Central memory CD8-positive, alpha-beta T cell (primary cell): ENCODE measurements at regions not wholly inside any gene's neighbourhood (a gene's known extent, or its start where the extent isn't known, plus 50 kb on each side); places are given as distances from the start of the nearest gene placed in this dataset.

Experiments used
- ATAC-seq: fragments of 150-1000 bp; cut with Tn5 transposase; replicated peaks from 2 replicates; pipeline ENCODE4 v1.10.0; 2022; ENCODE audit warnings: mild to moderate bottlenecking, moderate FRiP score, moderate number of reproducible peaks; ENCODE audit not compliant: poor library complexity, severe bottlenecking; ENCODE audit errors: extremely low read depth
- DNase-seq, 2 donors: peaks; one replicate each; pipeline ENCODE4 v3.0.0; 2021; ENCODE audit warnings: low spot score in 2 of 2
- H3K27ac Mint-ChIP-seq: one replicate; pipeline ENCODE4 v1.8.0; 2022; ENCODE audit warnings: low read depth, mild to moderate bottlenecking, moderate library complexity, mixed read lengths
- H3K27me3 Mint-ChIP-seq: one replicate; pipeline ENCODE4 v1.8.0; 2022; ENCODE audit warnings: mixed read lengths
- H3K36me3 Mint-ChIP-seq: one replicate; pipeline ENCODE4 v1.8.0; 2022; ENCODE audit warnings: mild to moderate bottlenecking, moderate library complexity, mixed read lengths; ENCODE audit not compliant: insufficient read depth
- H3K4me1 Mint-ChIP-seq: one replicate; pipeline ENCODE4 v1.8.0; 2022; ENCODE audit warnings: mixed read lengths
- H3K4me3 Mint-ChIP-seq: one replicate; pipeline ENCODE4 v1.8.0; 2022; ENCODE audit warnings: mild to moderate bottlenecking, moderate library complexity, mixed read lengths
- H3K9me3 Mint-ChIP-seq: one replicate; pipeline ENCODE4 v1.8.0; 2022; ENCODE audit warnings: mixed read lengths

DNA sequence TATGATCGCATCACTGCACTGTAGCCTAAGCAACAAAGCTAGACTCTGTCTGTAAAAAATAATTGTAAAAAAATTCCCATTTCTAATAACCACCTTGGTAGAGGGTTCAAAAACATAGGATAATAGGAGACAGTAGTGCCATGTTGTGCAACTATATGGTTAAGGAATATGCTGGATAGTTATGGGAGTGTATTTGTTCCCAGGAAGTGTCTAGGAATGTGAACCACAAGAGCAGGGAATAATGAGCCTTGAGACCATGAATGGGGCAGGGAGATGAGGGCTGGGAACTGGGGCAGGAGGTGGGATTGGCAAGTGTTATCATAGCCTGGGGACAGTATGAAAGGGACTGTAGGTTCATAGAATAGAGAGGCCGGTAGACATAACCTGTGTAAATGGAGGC is 50.4 kb downstream of the RUSC2 start:
- Mint-ChIP-seq H3K9me3 (no peaks in the 10 kb centered on the region), H3K36me3 (no peaks in the 10 kb centered on the region), H3K27ac (no peak overlapping the region), H3K4me1 (no peaks in the 10 kb centered on the region), H3K4me3 (no peak overlapping the region), H3K27me3 (peaks cover 72% of the 10 kb centered on the region)
- DNase-seq (no peak), ATAC-seq (no peak)

DNA sequence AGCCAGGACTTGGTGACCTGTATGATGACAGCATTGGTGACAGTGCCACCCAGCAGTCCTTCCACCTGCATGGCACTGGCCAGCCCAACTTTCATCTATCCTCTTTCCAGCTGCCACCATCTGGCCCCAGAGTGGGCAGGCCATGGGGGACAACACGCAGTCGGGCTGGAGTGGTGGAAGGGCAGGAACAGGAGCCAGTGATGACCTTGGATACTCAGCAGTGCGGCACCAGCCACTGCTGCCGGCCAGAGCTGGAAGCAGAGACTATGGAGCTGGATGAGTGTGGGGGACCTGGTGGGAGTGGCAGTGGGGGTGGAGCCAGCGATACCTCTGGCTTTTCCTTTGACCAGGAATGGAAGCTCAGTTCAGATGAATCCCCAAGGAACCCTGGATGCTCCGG is 56.9 kb downstream of the RUSC2 start:
- ATAC-seq (no peak), DNase-seq (no peak)
- no peaks in the 10 kb centered on the region for H3K9me3 Mint-ChIP-seq
- peak overlapping the region; percentile 27 for H3K27ac Mint-ChIP-seq
- H3K36me3 Mint-ChIP-seq = no peaks in the 10 kb centered on the region
- H3K4me3 Mint-ChIP-seq = no peak overlapping the region
- H3K4me1 Mint-ChIP-seq = no peaks in the 10 kb centered on the region
- peaks cover 52% of the 10 kb centered on the region for H3K27me3 Mint-ChIP-seq

DNA sequence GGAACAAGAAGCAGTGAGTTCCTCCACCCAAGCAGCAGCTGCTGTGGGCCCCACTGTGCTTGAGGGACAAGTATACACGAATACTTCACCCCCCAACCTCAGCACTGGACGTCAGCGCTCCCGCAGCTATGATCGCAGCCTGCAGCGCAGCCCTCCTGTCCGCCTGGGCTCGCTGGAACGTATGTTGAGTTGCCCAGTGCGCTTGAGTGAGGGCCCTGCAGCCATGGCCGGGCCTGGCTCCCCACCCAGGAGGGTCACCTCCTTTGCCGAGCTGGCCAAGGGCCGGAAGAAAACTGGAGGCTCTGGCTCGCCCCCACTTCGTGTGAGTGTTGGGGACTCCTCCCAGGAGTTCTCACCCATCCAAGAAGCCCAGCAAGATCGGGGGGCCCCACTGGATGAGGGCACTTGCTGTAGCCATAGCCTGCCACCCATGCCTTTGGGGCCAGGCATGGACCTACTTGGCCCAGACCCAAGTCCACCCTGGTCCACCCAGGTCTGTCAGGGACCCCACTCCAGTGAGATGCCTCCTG is 57.1 kb upstream of the TESK1 start:
- H3K27me3 Mint-ChIP-seq = peaks cover 52% of the 10 kb centered on the region
- no peak for ATAC-seq
- no peaks in the 10 kb centered on the region for H3K4me1 Mint-ChIP-seq
- H3K4me3 Mint-ChIP-seq = no peak overlapping the region
- H3K27ac Mint-ChIP-seq = no peak overlapping the region
- H3K9me3 Mint-ChIP-seq = no peaks in the 10 kb centered on the region
- no peaks in the 10 kb centered on the region for H3K36me3 Mint-ChIP-seq
- no peak for DNase-seq

DNA sequence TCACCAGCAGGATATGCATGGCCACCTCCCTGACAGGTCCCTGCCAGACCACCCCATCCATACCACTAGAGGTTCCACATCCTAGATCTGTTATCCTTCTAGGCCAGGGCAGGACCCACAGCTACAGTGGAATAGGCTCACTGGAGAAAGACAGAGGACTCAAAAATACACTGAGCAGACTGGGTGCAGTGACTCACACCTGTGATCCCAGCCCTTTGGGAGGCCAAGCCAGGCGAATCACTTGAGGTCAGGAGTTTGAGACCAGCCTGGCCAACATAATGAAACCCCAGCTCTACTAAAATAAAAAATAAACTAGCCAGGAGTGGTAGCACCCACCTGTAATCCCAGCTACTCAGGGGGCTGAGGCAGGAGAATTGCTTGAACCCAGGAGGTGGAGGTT is 56.5 kb upstream of the TESK1 start:
- Mint-ChIP-seq H3K27me3 (peaks cover 52% of the 10 kb centered on the region), H3K4me1 (no peaks in the 10 kb centered on the region), H3K36me3 (no peaks in the 10 kb centered on the region), H3K4me3 (no peak overlapping the region), H3K27ac (no peak overlapping the region), H3K9me3 (no peaks in the 10 kb centered on the region)
- no peak for ATAC-seq
- DNase-seq = no peak

DNA sequence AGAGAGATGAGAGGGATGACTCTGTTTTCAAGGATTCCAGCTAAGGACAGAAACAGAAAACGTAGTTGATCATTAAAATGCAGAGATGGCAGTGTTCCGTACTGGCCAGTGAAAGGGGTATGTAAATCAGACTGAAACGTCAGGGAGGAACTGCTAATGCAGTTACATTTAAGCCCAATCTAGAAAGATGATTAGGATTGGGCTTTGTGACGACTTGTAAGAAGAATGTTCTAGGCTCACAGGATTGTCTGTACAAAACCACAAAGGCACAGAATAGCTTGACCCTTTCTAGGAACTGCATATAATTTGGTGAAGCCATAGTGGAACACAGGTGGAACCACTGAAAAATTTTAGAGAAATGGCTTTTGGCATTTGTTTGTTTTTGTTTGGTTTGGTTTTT is 55.6 kb upstream of the TESK1 start:
- no peak for DNase-seq
- H3K36me3 Mint-ChIP-seq = no peaks in the 10 kb centered on the region
- ATAC-seq = no peak
- peaks cover 48% of the 10 kb centered on the region for H3K27me3 Mint-ChIP-seq
- no peak overlapping the region for H3K4me3 Mint-ChIP-seq
- H3K27ac Mint-ChIP-seq = no peak overlapping the region
- no peaks in the 10 kb centered on the region for H3K9me3 Mint-ChIP-seq
- no peaks in the 10 kb centered on the region for H3K4me1 Mint-ChIP-seq

DNA sequence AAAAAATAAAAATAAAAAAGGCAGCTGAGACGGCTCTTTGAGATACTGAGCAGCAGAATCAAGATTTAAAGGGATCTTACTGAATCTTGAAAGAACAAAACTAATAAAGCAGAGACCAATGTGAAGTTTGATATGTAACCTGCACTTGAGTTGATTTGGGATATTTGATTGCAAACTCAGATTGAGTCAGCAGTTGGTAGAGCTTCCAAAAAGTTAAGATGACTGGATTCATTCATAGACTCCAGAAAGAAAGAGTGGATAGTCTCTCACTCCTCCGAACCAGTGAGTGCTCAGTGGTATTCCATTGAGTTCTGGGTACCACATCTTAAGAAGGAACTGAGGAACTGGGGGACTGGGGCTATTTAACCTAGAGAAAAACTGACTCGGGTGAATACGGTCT is 52.7 kb upstream of the TESK1 start:
- Mint-ChIP-seq H3K4me1 (no peaks in the 10 kb centered on the region), H3K27ac (no peak overlapping the region), H3K36me3 (no peaks in the 10 kb centered on the region), H3K27me3 (peaks cover 26% of the 10 kb centered on the region), H3K4me3 (no peak overlapping the region), H3K9me3 (no peaks in the 10 kb centered on the region)
- ATAC-seq (no peak), DNase-seq (no peak)

DNA sequence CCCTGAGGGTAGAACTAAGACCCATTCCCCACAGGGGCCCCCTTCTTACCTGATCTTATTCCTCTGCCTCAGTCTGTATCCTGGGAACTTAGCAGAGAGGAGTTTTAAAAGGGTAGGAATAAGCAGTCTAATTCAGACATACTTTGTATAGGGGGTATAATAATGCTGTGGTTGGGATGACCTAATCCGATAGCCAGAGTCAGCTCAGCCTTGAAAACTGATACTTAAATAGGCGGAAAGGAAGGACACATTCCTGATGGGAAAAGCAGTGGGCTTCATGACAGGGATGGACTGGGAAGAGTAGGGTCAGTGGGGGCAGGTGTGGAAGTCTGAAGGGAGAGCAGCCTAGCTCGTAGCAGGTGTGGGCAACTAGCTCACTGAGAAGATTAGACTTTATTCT is 52.2 kb upstream of the TESK1 start:
- ATAC-seq (no peak), DNase-seq (no peak)
- Mint-ChIP-seq H3K27ac (no peak overlapping the region), H3K9me3 (no peaks in the 10 kb centered on the region), H3K4me1 (no peaks in the 10 kb centered on the region), H3K36me3 (no peaks in the 10 kb centered on the region), H3K27me3 (peaks cover 23% of the 10 kb centered on the region), H3K4me3 (no peak overlapping the region)

DNA sequence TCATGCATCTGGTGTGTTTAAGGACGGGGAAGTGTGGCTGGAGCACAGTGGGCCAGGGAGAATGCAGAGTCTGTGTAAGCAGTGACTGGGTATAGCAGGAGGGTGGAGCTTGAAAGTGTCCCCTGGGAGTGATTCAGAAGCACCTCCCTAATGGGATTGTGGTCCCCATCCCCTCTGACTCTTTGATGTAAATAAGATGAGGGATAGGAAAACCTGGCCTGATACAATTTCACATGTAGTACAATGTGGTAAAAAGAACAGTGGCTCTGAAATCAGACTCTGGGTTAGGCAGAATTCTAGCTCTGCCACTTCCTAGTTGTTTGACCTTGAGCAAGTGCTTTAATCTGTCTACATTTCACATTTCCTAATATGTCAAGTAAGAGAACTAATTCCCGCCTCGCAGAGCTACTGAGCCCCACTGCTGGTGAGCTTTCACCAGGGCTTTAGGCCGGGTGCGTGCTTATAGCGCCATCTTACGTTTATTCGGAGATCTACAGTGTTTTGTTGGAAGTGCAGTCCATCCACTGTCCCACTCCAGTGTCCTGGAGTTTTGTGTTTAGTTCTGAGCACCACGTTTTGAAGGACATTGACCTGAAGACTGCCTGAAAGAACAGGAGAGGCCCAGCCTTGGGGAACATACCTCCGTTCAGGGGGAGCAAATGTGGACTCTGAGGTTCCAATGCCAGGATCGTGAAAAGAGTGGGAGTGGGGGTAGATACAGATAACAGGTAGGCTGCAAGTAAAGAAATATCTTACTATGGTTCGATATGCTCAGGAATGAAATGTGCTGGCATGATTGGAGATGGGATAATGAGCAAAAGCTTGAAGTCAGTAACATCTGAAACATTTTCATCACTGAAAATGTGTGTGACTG is 51.2 kb upstream of the TESK1 start:
- no peak for DNase-seq

DNA sequence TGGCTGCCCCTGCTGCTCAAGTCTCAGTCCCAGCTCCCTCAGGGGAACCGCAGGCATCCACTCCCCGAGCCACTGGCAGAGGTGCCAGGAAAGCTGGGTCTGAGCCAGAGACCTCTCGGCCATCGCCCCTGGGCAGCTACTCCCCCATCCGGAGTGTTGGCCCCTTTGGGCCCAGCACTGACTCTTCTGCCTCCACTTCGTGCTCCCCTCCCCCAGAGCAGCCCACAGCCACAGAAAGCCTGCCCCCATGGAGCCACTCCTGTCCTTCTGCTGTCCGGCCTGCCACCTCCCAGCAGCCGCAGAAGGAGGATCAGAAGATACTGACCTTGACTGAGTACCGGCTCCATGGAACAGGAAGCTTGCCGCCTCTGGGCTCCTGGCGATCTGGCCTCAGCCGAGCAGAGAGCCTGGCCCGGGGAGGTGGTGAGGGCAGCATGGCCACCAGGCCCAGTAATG is 49.8 kb upstream of the TESK1 start:
- H3K36me3 Mint-ChIP-seq = no peaks in the 10 kb centered on the region
- DNase-seq = no peak
- H3K27me3 Mint-ChIP-seq = peaks cover 12% of the 10 kb centered on the region
- ATAC-seq = no peak
- H3K4me1 Mint-ChIP-seq = no peaks in the 10 kb centered on the region
- H3K4me3 Mint-ChIP-seq = no peak overlapping the region
- no peak overlapping the region for H3K27ac Mint-ChIP-seq
- no peaks in the 10 kb centered on the region for H3K9me3 Mint-ChIP-seq

More for the DNA sequence above, 51.2 kb upstream of the TESK1 start:
- Mint-ChIP-seq H3K36me3 (no peaks in the 10 kb centered on the region), H3K4me3 (no peak overlapping the region), H3K27ac (no peak overlapping the region), H3K27me3 (peaks cover 19% of the 10 kb centered on the region), H3K9me3 (no peaks in the 10 kb centered on the region), H3K4me1 (no peaks in the 10 kb centered on the region)
- ATAC-seq = no peak
